Osteoblast (primary cell): ENCODE measurements at regions not wholly inside any gene's neighbourhood (a gene's known extent, or its start where the extent isn't known, plus 50 kb on each side); places are given as distances from the start of the nearest gene placed in this dataset.

Experiments used
- DNase-seq: peaks from one replicate; pipeline ENCODE4 v3.0.0; 2011; ENCODE audit warnings: low spot score, mixed read lengths; ENCODE audit not compliant: insufficient read length; ENCODE audit errors: missing footprints
- H2AFZ ChIP-seq: 2 replicates; pipeline ENCODE4 v1.6.0; 2011; ENCODE audit warnings: mild to moderate bottlenecking, low read length
- H3K27ac ChIP-seq: 2 replicates; pipeline ENCODE4 v1.5.1; 2011; ENCODE audit warnings: mild to moderate bottlenecking, low read depth, low read length, moderate library complexity
- H3K27me3 ChIP-seq: 2 replicates; pipeline ENCODE4 v1.6.0; 2012; ENCODE audit warnings: mild to moderate bottlenecking, control low read depth, inconsistent platforms, low read length, moderate library complexity; ENCODE audit not compliant: insufficient read depth
- H3K36me3 ChIP-seq: 2 replicates; pipeline ENCODE4 v1.5.1; 2011; ENCODE audit warnings: mild to moderate bottlenecking, low read length, control low read depth, moderate library complexity; ENCODE audit not compliant: insufficient read depth
- H3K4me1 ChIP-seq: 2 replicates; pipeline ENCODE4 v1.5.1; 2011; ENCODE audit warnings: mild to moderate bottlenecking, low read length, control low read depth, moderate library complexity; ENCODE audit not compliant: insufficient read depth
- H3K4me2 ChIP-seq: 2 replicates; pipeline ENCODE4 v1.6.0; 2011; ENCODE audit warnings: mild to moderate bottlenecking, low read length; ENCODE audit not compliant: insufficient read depth
- H3K4me3 ChIP-seq: fragments of 200-600 bp; sonication (generic); 3 replicates; pipeline ENCODE4 v1.5.1; 2012; ENCODE audit warnings: mild to moderate bottlenecking, low read length, inconsistent platforms; ENCODE audit not compliant: insufficient read depth
- H3K79me2 ChIP-seq: 2 replicates; pipeline ENCODE4 v1.6.0; 2012; ENCODE audit warnings: mild to moderate bottlenecking, low read length, control low read depth, inconsistent platforms; ENCODE audit not compliant: insufficient read depth
- H3K9me3 ChIP-seq: 2 replicates; pipeline ENCODE4 v1.5.1; 2011; ENCODE audit warnings: low read depth, low read length, control low read depth
- H4K20me1 ChIP-seq: 2 replicates; pipeline ENCODE4 v1.6.0; 2012; ENCODE audit warnings: mild to moderate bottlenecking, low read length, control low read depth; ENCODE audit not compliant: insufficient read depth
- TF ChIP-seq, protein P1 (sequence below): IDR thresholded peaks from 2 replicates; pipeline ENCODE4 v1.5.1; 2011; ENCODE audit warnings: mild to moderate bottlenecking, low read depth, low read length, moderate library complexity; ENCODE audit errors: extremely low read depth

- H3K27ac ChIP-seq = no peak overlapping the region
- no peak overlapping the region for H2AFZ ChIP-seq
These were observed 128.4 kb upstream of the USP25 start for GRCh38 chr21:15601390-15601789.

DNA sequence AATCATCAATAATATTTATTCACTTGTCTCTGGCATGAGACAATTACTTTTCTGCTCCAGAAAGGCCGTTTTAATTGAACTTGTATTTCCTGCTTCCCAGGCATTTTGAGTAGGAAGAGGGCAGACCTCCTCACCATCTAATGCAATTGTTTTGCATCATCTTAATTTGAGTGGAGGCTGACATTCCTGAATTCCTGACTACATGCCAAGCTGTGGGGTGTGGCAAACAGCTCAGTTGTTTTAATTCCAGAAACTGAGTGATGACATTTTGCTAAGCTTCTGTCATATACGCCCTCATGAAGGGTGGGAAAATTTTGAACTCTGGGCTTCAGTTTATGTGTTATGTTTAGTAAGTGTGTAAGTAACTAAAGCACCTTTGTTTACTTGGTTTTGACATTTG is 125.4 kb upstream of the USP25 start:
- Histone ChIP-seq H3K27ac (no peak overlapping the region), H3K79me2 (no peaks in the 10 kb centered on the region), H3K4me1 (no peaks in the 10 kb centered on the region), H3K36me3 (no peaks in the 10 kb centered on the region), H2AFZ (no peak overlapping the region), H4K20me1 (no peaks in the 10 kb centered on the region), H3K27me3 (peaks cover 3% of the 10 kb centered on the region), H3K9me3 (no peaks in the 10 kb centered on the region), H3K4me3 (no peak overlapping the region), H3K4me2 (no peak overlapping the region)
- TF ChIP-seq, protein P1, sequence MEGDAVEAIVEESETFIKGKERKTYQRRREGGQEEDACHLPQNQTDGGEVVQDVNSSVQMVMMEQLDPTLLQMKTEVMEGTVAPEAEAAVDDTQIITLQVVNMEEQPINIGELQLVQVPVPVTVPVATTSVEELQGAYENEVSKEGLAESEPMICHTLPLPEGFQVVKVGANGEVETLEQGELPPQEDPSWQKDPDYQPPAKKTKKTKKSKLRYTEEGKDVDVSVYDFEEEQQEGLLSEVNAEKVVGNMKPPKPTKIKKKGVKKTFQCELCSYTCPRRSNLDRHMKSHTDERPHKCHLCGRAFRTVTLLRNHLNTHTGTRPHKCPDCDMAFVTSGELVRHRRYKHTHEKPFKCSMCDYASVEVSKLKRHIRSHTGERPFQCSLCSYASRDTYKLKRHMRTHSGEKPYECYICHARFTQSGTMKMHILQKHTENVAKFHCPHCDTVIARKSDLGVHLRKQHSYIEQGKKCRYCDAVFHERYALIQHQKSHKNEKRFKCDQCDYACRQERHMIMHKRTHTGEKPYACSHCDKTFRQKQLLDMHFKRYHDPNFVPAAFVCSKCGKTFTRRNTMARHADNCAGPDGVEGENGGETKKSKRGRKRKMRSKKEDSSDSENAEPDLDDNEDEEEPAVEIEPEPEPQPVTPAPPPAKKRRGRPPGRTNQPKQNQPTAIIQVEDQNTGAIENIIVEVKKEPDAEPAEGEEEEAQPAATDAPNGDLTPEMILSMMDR = no peak
- no peak for DNase-seq

More at GRCh38 chr21:15601390-15601789, 128.4 kb upstream of the USP25 start:
- Histone ChIP-seq H4K20me1 (no peaks in the 10 kb centered on the region), H3K36me3 (no peaks in the 10 kb centered on the region), H3K4me2 (no peak overlapping the region), H3K27me3 (peaks cover 3% of the 10 kb centered on the region), H3K79me2 (no peaks in the 10 kb centered on the region), H3K4me1 (no peaks in the 10 kb centered on the region), H3K9me3 (no peaks in the 10 kb centered on the region), H3K4me3 (no peak overlapping the region)
- no peak for DNase-seq
- TF ChIP-seq, protein P1 = no peak

DNA sequence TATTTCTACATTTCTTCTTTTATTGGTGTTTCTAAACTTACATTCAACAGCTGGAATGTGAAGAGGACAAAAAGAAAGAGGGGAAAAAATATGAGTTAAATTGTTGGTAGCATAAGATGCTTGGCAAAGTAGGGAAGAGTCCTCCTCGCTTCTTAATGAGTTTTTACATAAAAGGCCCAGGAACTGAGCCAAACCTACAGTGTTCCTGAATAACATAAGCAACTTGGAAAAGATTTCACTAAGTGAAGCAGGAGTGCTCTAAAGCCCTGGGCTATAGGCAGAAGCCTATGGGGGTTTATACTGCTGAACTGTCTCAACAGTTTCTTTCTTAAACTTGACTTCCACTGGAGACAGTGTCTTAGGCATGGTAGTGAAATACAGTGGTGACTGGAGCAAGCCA is 115.0 kb upstream of the USP25 start:
- Histone ChIP-seq H2AFZ (no peak overlapping the region), H3K4me1 (peaks cover 7% of the 10 kb centered on the region), H3K79me2 (no peaks in the 10 kb centered on the region), H3K4me2 (no peak overlapping the region), H4K20me1 (no peaks in the 10 kb centered on the region), H3K4me3 (no peak overlapping the region), H3K36me3 (no peaks in the 10 kb centered on the region), H3K27ac (no peak overlapping the region), H3K27me3 (no peaks in the 10 kb centered on the region), H3K9me3 (no peaks in the 10 kb centered on the region)
- DNase-seq = no peak
- TF ChIP-seq, protein P1 = no peak

GRCh38 chr21:15616864-15617574 is 112.8 kb upstream of the USP25 start:
- no peak for DNase-seq
- H2AFZ ChIP-seq = no peak overlapping the region
- TF ChIP-seq, protein P1 = no peak
- no peaks in the 10 kb centered on the region for H3K9me3 ChIP-seq
- no peaks in the 10 kb centered on the region for H3K36me3 ChIP-seq
- H3K4me1 ChIP-seq = peaks cover 7% of the 10 kb centered on the region
- no peak overlapping the region for H3K4me3 ChIP-seq
- H3K79me2 ChIP-seq = no peaks in the 10 kb centered on the region
- H3K27ac ChIP-seq = peak overlapping the region; percentile 50
- H3K4me2 ChIP-seq = no peak overlapping the region
- no peaks in the 10 kb centered on the region for H4K20me1 ChIP-seq
- H3K27me3 ChIP-seq = no peaks in the 10 kb centered on the region
